Stimulated activated CD8-positive, alpha-beta memory T cell treated with anti-CD3 and anti-CD28 coated beads, Interleukin-2, amount 100 ng/mL, for 1 hour (primary cell): ENCODE measurements at regions not wholly inside any gene's neighbourhood (a gene's known extent, or its start where the extent isn't known, plus 50 kb on each side); places are given as distances from the start of the nearest gene placed in this dataset.

Experiments
- DNase-seq, 2 donors: peaks; one replicate each; pipeline ENCODE4 v3.0.0-alpha.2; 2020; ENCODE audit warnings: low read depth in 2 of 2

DNA sequence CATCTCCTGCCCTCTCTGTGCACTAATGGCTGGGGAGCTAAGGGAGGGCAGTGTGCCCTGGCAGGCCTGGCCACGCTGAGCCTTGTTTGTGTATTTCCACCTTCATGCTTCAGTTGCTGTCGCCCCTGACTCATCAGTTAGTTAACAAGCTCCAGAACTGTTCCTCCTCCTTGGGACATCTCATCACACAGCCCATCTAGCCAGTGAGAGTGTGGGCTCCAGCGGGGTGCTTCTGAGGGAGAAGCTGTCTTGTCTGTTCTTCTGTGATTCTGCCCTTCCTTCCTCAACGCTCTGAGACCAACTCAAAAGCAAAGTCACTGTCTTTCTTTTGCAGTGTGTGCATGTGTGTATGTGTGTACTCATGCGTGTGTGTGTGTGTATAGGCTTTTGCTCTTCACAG lies 58.3 kb upstream of the CPEB4 start:
- no peak for DNase-seq

DNA sequence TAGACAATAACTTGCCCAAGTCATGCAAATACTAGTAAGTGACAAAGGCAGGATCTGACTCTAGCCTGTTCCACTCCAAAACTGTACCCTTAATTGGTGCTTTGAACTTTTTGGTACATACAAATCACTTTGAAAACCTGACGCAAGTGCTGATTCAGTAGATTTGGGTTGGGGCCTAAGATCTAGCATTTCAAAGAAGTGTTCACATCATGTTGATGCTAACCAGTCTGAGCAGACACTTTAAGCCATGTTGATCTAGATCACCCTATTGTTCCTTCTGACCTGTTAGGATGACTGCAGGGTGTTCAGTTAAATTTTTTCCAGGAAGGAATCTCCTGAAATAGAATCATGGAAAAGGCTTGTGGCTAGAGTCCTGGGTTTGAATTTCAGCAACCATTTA lies 57.7 kb upstream of the CPEB4 start:
- no peak for DNase-seq

DNA sequence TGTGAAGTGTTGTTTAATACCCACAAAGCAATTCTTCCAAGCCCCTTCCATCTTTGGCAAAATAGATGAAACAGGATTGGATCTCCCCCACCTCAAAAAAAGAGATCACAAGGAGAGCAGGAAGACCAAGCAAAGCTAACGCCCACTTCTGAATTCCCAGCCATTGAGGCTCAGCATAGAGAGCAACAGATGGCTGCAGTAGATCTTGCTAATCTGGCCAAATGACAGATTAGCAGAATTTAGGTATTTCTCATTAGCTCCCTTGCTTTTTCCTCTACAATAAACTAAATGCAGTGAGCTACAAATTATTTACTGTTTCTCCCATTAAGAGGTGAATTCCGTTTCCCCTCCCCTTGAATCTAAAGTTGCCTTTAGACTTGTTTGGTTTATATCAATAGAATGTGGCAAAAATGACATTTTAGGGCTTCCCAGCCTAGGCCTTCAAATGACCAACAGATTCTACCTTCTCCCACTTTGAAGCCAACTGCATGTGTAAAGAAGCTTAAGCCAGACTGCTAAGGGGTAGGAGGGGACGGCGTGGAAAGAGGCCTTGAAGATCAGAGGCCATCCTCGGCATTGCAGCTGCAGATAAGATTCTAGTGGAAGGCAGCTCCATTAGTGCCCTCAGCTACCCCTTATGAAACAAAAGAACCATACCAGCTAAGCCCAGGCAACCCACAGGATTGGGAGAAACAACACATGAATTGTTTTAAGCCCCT lies 56.8 kb upstream of the CPEB4 start:
- DNase-seq, result no peak

DNA sequence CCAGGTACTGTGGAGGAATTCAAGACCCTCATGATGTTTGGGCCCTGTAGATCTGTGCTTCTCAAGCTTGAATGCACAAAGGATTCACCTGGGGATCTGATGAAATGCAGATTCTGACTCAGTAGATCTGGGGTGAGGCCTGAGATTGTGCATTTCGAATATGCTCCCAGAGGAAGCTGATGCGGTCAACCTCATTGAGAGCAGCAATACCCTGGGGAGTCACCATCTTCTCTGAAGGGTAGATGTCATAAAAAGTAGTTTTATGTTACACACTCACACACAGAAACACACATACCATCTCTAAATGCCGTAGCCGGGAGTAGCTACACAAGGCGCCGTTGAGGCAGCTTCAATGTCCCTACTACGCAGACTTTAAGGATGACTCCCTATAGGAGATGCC lies 55.8 kb upstream of the CPEB4 start:
- no peak for DNase-seq

- DNase-seq, result no peak
Observed at GRCh38 chr5:173833196-173833985, 54.8 kb upstream of the CPEB4 start.

DNA sequence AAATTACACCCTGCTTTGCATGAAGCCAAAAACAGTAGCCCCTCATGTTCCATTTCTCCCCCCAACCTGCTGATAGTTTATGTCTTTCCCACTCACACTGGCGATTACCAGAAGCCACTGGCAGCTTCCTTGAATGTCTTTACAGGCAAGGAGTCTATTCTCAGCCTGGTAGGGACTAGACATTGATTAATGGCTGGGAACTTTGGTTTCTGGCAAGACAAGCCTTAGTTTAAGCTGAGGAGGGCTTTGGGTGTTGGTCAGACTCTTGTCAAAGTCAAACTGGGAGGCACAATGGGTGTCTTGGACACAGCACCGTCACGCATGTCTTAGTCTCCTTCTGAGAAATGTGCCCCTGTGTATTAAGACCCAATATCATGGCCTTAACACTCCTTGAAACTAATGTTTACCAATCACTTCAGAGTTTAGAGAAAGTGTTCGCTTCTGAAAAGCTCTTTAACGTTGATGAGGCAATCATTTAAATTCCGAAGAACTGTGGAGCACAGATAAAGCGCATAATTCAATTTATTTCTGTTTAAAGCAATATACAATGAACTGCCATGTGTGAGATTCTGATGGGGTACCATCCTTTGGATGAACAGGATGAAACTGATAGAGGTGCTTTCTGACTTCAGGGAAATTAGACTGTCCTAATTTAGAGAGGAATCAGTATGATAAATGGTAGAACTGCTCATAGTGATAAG lies 53.9 kb upstream of the CPEB4 start:
- DNase-seq, result no peak

DNA sequence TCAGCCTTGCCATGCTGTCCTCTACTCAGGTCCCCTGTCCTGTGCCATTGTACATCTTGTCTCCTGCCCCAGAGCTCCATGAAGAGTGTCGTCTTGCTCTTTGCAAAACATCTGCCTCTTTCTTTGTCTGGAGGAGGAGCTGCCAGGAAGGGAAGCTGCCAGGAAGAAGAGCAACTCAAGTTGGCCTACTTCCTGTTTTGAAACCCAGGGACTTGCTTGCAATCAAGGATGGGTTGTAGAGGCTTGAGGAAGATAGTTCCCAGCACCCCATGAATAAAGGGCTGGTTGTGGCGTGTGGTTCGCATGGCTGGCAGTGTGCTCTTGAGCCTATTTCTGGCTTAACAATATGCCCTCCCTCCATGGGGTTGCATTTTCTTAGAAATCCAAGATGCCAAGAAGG lies 53.0 kb upstream of the CPEB4 start:
- no peak for DNase-seq

- no peak for DNase-seq
Observed at GRCh38 chr5:173835661-173836060, 52.5 kb upstream of the CPEB4 start.

- no peak for DNase-seq
Observed at GRCh38 chr5:173837654-173838053, 50.5 kb upstream of the CPEB4 start.
